Fibroblast of villous mesenchyme (primary cell): ENCODE measurements at regions not wholly inside any gene's neighbourhood (a gene's known extent, or its start where the extent isn't known, plus 50 kb on each side); places are given as distances from the start of the nearest gene placed in this dataset.

Experiments
- DNase-seq: peaks from one replicate; pipeline ENCODE4 v3.0.0-alpha.2; 2010; ENCODE audit warnings: low read depth
- H3K4me3 ChIP-seq: 2 replicates; pipeline ENCODE4 v1.5.1; 2011; ENCODE audit warnings: low read depth, mild to moderate bottlenecking, low read length
- TF ChIP-seq, protein P1 (sequence below): IDR thresholded peaks from 2 replicates; pipeline ENCODE4 v1.5.1; 2012; ENCODE audit warnings: low read depth, mild to moderate bottlenecking, low read length; ENCODE audit not compliant: insufficient read depth

DNA sequence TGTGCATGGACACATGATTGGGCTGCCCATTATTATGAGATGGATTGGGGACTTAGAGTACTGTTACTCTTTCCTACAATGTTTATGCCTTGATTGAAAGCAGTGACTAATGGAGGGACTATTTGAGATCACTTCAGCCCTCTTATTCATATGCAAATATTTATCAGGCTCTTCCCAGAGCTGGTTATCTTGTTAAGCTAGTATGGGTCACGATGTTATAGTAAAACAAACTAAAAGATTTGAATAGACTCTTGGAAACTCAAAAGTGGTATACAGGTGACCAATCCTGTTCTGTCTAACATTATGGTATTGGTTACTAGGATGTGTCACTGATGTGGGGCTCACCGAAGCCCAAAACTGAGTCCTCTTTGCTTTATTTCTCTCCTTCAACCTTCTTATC lies 306.2 kb upstream of the CASK start:
- DNase-seq = no peak
- no peak overlapping the region for H3K4me3 ChIP-seq
- TF ChIP-seq, protein P1, sequence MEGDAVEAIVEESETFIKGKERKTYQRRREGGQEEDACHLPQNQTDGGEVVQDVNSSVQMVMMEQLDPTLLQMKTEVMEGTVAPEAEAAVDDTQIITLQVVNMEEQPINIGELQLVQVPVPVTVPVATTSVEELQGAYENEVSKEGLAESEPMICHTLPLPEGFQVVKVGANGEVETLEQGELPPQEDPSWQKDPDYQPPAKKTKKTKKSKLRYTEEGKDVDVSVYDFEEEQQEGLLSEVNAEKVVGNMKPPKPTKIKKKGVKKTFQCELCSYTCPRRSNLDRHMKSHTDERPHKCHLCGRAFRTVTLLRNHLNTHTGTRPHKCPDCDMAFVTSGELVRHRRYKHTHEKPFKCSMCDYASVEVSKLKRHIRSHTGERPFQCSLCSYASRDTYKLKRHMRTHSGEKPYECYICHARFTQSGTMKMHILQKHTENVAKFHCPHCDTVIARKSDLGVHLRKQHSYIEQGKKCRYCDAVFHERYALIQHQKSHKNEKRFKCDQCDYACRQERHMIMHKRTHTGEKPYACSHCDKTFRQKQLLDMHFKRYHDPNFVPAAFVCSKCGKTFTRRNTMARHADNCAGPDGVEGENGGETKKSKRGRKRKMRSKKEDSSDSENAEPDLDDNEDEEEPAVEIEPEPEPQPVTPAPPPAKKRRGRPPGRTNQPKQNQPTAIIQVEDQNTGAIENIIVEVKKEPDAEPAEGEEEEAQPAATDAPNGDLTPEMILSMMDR = no peak

DNA sequence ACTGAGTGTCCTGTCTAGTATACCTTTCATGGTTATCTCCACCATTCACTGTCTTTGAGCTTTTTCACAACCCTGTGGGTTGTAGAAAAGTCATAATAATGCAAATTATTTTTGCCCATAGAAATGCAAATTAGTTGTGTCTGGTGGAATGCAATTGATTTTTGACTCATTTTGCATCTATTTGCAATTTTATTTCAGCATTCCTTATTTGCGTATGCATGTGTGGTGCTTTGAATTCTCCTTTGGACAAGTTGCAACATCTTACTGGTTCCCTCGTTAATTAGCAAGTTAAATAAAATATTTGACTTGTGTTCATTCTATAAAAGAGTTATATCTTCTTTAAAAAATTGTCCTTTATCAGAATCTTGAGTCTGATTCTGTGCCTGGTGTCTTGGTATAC lies 297.3 kb upstream of the CASK start:
- no peak for DNase-seq
- no peak overlapping the region for H3K4me3 ChIP-seq
- TF ChIP-seq, protein P1 = no peak

DNA sequence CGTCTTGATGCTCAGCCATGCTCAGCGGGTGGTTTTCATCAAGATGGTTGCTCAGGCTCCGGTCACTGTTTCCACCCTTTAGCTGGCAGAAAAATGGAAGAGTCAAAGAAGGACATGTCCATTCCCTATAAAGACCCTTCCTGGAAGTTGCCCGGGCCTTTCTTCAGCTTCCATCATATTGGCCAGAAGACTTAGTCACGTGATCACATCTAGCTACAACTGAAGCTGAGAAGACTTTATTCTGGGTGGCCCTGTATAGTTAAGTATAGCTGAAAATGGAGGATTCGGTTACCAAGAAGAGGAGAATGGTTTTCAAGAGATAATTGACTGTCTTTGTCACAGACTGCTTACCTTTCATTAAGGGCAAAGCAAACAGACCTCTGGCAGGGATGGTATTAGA lies 296.7 kb upstream of the CASK start:
- no peak overlapping the region for H3K4me3 ChIP-seq
- TF ChIP-seq, protein P1 = no peak
- no peak for DNase-seq

DNA sequence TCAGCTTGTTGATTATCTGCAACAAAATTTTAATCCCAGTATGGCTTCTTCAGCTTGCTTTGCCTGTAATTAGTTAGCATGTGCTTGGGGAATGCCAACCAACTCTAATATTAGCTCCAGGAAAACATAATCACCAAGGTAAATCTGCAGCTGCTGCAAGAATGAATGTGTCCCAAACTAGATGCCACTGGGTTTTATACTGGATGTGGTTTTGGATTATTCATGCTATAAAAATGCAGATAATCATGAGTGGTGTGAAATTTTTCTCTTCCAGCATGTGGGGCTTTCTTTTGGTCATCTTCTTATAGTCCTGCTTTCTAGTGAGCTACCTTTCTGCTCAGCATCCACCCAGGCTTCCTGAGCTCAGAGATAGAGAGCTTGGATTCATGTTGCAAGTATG lies 295.9 kb upstream of the CASK start:
- no peak overlapping the region for H3K4me3 ChIP-seq
- no peak for DNase-seq
- TF ChIP-seq, protein P1 = no peak

DNA sequence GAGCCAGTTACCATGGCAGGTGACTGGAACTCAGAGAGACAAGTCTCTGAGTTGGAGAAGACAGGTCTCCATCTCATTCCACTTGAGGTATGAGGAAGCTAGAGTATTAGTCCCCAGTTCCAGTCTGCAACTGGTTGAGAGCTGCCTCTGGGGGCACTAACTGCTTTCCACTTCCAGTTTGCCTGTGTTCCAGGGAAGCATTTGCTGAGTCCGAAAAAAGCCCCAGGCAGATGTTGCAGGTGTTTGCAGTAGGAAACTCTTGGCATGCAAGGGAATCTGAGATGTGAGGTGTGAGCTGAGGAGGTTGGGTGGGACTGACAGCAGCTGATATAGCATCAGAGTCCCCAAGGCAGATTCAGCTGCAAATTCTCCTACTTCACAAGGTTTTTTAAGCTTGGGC lies 272.2 kb upstream of the CASK start:
- no peak overlapping the region for H3K4me3 ChIP-seq
- TF ChIP-seq, protein P1 = no peak
- no peak for DNase-seq

DNA sequence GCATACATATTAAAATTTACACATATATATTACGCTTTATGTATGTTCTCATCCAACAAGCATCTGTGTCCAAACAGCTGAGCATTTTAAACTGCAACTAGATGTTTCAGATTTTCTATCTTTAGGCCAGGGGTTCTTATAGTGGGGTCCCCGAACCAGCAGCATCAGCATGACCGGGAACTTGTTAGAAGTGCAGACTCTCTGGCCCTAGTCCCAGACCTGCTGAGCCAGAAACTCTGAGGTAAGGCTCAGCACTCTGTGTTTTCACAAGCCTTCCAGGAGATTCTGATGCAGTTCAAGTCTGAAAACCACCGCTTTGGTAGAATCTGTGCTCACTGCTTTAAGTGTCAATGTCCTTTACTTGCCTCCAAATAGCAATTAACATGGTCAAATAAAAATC lies 266.2 kb upstream of the CASK start:
- no peak for DNase-seq
- no peak overlapping the region for H3K4me3 ChIP-seq
- TF ChIP-seq, protein P1 = no peak

DNA sequence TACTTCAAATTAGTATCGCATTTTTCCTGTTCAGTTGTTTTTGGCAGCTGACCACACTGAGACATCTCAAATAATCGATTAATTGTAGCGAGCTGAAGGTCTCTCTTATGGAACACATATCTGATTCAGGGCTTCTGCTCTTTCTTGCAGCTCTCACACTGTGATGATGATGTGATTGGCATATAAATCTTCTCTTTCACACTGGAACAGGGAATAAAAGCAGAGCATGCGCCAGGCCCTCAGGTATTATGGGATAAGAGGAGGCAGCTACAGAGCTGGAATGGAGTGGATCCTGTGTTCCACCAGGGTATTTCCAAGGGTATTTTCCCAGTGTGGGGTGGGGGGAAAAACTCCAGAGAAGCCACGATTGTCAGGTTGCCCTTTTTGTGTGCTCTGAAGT lies 265.4 kb upstream of the CASK start:
- TF ChIP-seq, protein P1 = no peak
- H3K4me3 ChIP-seq = no peak overlapping the region
- DNase-seq = no peak
